CD4-positive, CD25-positive, alpha-beta regulatory T cell (primary cell): ENCODE measurements at regions not wholly inside any gene's neighbourhood (a gene's known extent, or its start where the extent isn't known, plus 50 kb on each side); places are given as distances from the start of the nearest gene placed in this dataset.
A peak's percentile ranks its signal among the peaks of the same experiment; 100 is the strongest.

ENCODE experiments used
- ATAC-seq, 2 donors: fragments of 150-1000 bp; cut with Tn5 transposase; one replicate each; pipeline ENCODE4 v1.10.0; 2021; ENCODE audit warnings: low read depth in 2 of 2, moderate number of reproducible peaks in 2 of 2, moderate library complexity in 1 of 2
- DNase-seq, 3 donors: peaks; one replicate each; pipeline versions ENCODE4 v3.0.0 to v3.0.0-alpha.2; 2012 to 2022; ENCODE audit warnings: mixed read lengths in 1 of 3
- H3K27ac ChIP-seq: one replicate; pipeline ENCODE4 v1.7.0; 2013; ENCODE audit warnings: mild to moderate bottlenecking, low read length; ENCODE audit not compliant: insufficient read depth, poor library complexity, severe bottlenecking
- H3K27me3 ChIP-seq: one replicate; pipeline ENCODE4 v1.7.0; 2013; ENCODE audit warnings: low read length; ENCODE audit not compliant: control insufficient read depth, insufficient read depth
- H3K36me3 ChIP-seq: one replicate; pipeline ENCODE4 v1.7.0; 2013; ENCODE audit warnings: mild to moderate bottlenecking, low read length, moderate library complexity; ENCODE audit not compliant: control insufficient read depth, insufficient read depth
- H3K4me1 ChIP-seq: 2 replicates; pipeline ENCODE4 v1.7.0; 2013; ENCODE audit warnings: mild to moderate bottlenecking, low read length; ENCODE audit not compliant: insufficient read depth, control insufficient read depth, poor library complexity, severe bottlenecking
- H3K4me3 ChIP-seq: one replicate; pipeline ENCODE4 v1.7.0; 2013; ENCODE audit warnings: low read depth, mild to moderate bottlenecking, low read length, moderate library complexity
- H3K9me3 ChIP-seq, 2 experiments: 1 replicate in 1 of 2; 2 replicates in 1 of 2; pipeline ENCODE4 v1.7.0; 2013; ENCODE audit warnings: low read length in 2 of 2, mild to moderate bottlenecking in 1 of 2, moderate library complexity in 1 of 2; ENCODE audit not compliant: control insufficient read depth in 2 of 2
- H3K27ac Mint-ChIP-seq, 3 donors: one replicate each; pipeline ENCODE4 v1.8.0; 2020 to 2022; ENCODE audit warnings: mild to moderate bottlenecking in 3 of 3, mixed read lengths in 3 of 3, moderate library complexity in 2 of 3
- H3K27me3 Mint-ChIP-seq: one replicate; pipeline ENCODE4 v1.8.0; 2022; ENCODE audit warnings: mild to moderate bottlenecking, mixed read lengths
- H3K36me3 Mint-ChIP-seq: one replicate; pipeline ENCODE4 v1.8.0; 2020; ENCODE audit warnings: mixed read lengths
- H3K4me1 Mint-ChIP-seq, 4 donors: one replicate each; pipeline ENCODE4 v1.8.0; 2020 to 2022; ENCODE audit warnings: mixed read lengths in 4 of 4, mild to moderate bottlenecking in 1 of 4
- H3K4me3 Mint-ChIP-seq, 4 donors: one replicate each; pipeline ENCODE4 v1.8.0; 2020 to 2022; ENCODE audit warnings: mild to moderate bottlenecking in 4 of 4, mixed read lengths in 4 of 4, moderate library complexity in 3 of 4
- H3K9me3 Mint-ChIP-seq, 7 donors: one replicate each; pipeline ENCODE4 v1.8.0; 2020 to 2022; ENCODE audit warnings: mixed read lengths in 7 of 7, mild to moderate bottlenecking in 3 of 7, moderate library complexity in 2 of 7

GRCh38 chr5:120052916-120053828 lies 410.9 kb upstream of the PRR16 start:
- no peaks in the 10 kb centered on the region for H3K36me3 ChIP-seq
- DNase-seq (no peak), ATAC-seq (no peak)
- no peaks in the 10 kb centered on the region for H3K4me1 Mint-ChIP-seq
- H3K27ac ChIP-seq: no peak overlapping the region
- H3K27me3 ChIP-seq: no peaks in the 10 kb centered on the region
- H3K4me1 ChIP-seq: no peaks in the 10 kb centered on the region
- no peak overlapping the region for H3K4me3 Mint-ChIP-seq
- H3K36me3 Mint-ChIP-seq: no peaks in the 10 kb centered on the region
- no peak overlapping the region for H3K27ac Mint-ChIP-seq
- H3K27me3 Mint-ChIP-seq: no peaks in the 10 kb centered on the region
- peaks cover 0 to 4% (median 0%) of the 10 kb centered on the region in 7 donors for H3K9me3 Mint-ChIP-seq
- H3K4me3 ChIP-seq: no peak overlapping the region
- no peaks in the 10 kb centered on the region for H3K9me3 ChIP-seq

GRCh38 chr5:120053841-120054240 lies 410.3 kb upstream of the PRR16 start:
- peaks cover 0 to 4% (median 0%) of the 10 kb centered on the region in 7 donors for H3K9me3 Mint-ChIP-seq
- no peak overlapping the region for H3K27ac Mint-ChIP-seq
- DNase-seq (no peak), ATAC-seq (no peak)
- H3K4me3 ChIP-seq: no peak overlapping the region
- H3K9me3 ChIP-seq: no peaks in the 10 kb centered on the region
- H3K4me3 Mint-ChIP-seq: no peak overlapping the region
- no peaks in the 10 kb centered on the region for H3K27me3 ChIP-seq
- H3K4me1 Mint-ChIP-seq: no peaks in the 10 kb centered on the region
- no peaks in the 10 kb centered on the region for H3K36me3 ChIP-seq
- H3K36me3 Mint-ChIP-seq: no peaks in the 10 kb centered on the region
- H3K4me1 ChIP-seq: no peaks in the 10 kb centered on the region
- H3K27me3 Mint-ChIP-seq: no peaks in the 10 kb centered on the region
- no peak overlapping the region for H3K27ac ChIP-seq

GRCh38 chr5:120055858-120056257 lies 408.2 kb upstream of the PRR16 start:
- Histone ChIP-seq H3K27me3 (no peaks in the 10 kb centered on the region), H3K36me3 (no peaks in the 10 kb centered on the region), H3K4me1 (no peaks in the 10 kb centered on the region), H3K9me3 (no peaks in the 10 kb centered on the region), H3K27ac (no peak overlapping the region), H3K4me3 (no peak overlapping the region)
- Mint-ChIP-seq H3K9me3 (peaks cover 0 to 6% (median 0%) of the 10 kb centered on the region in 7 donors), H3K27me3 (no peaks in the 10 kb centered on the region), H3K36me3 (no peaks in the 10 kb centered on the region), H3K27ac (no peak overlapping the region), H3K4me3 (no peak overlapping the region), H3K4me1 (no peaks in the 10 kb centered on the region)
- ATAC-seq: no peak
- no peak for DNase-seq

- no peak overlapping the region for H3K4me3 ChIP-seq
- H3K27ac Mint-ChIP-seq: peak overlapping the region in 1 of 3 donors; percentile 18
- no peaks in the 10 kb centered on the region for H3K27me3 ChIP-seq
- H3K27me3 Mint-ChIP-seq: no peaks in the 10 kb centered on the region
- H3K9me3 Mint-ChIP-seq: peaks cover 0 to 5% (median 0%) of the 10 kb centered on the region in 7 donors
- H3K9me3 ChIP-seq: no peaks in the 10 kb centered on the region
- H3K4me1 ChIP-seq: no peaks in the 10 kb centered on the region
- no peak for ATAC-seq
- H3K27ac ChIP-seq: no peak overlapping the region
- H3K36me3 Mint-ChIP-seq: no peaks in the 10 kb centered on the region
- no peaks in the 10 kb centered on the region for H3K4me1 Mint-ChIP-seq
- H3K4me3 Mint-ChIP-seq: no peak overlapping the region
- DNase-seq: no peak
- H3K36me3 ChIP-seq: no peaks in the 10 kb centered on the region
Measured at GRCh38 chr5:120062515-120062917, 401.6 kb upstream of the PRR16 start.

GRCh38 chr5:120072068-120072761 lies 391.9 kb upstream of the PRR16 start:
- H3K27ac Mint-ChIP-seq: no peak overlapping the region
- Histone ChIP-seq H3K9me3 (no peaks in the 10 kb centered on the region), H3K36me3 (no peaks in the 10 kb centered on the region), H3K4me3 (no peak overlapping the region), H3K27ac (no peak overlapping the region), H3K4me1 (no peaks in the 10 kb centered on the region), H3K27me3 (no peaks in the 10 kb centered on the region)
- H3K4me1 Mint-ChIP-seq: no peaks in the 10 kb centered on the region
- no peaks in the 10 kb centered on the region for H3K27me3 Mint-ChIP-seq
- H3K4me3 Mint-ChIP-seq: no peak overlapping the region
- peaks cover 0 to 5% (median 0%) of the 10 kb centered on the region in 7 donors for H3K9me3 Mint-ChIP-seq
- ATAC-seq: no peak
- no peak for DNase-seq
- H3K36me3 Mint-ChIP-seq: no peaks in the 10 kb centered on the region

GRCh38 chr5:120073722-120074121 lies 390.4 kb upstream of the PRR16 start:
- H3K36me3 ChIP-seq: no peaks in the 10 kb centered on the region
- H3K27ac ChIP-seq: no peak overlapping the region
- H3K4me1 ChIP-seq: no peaks in the 10 kb centered on the region
- Mint-ChIP-seq H3K9me3 (peaks cover 0 to 5% (median under 1%) of the 10 kb centered on the region in 7 donors), H3K4me3 (no peak overlapping the region), H3K4me1 (no peaks in the 10 kb centered on the region), H3K36me3 (no peaks in the 10 kb centered on the region), H3K27me3 (no peaks in the 10 kb centered on the region), H3K27ac (no peak overlapping the region)
- H3K27me3 ChIP-seq: no peaks in the 10 kb centered on the region
- no peak overlapping the region for H3K4me3 ChIP-seq
- ATAC-seq (no peak), DNase-seq (no peak)
- no peaks in the 10 kb centered on the region for H3K9me3 ChIP-seq

- no peaks in the 10 kb centered on the region for H3K36me3 Mint-ChIP-seq
- ATAC-seq (no peak), DNase-seq (no peak)
- Histone ChIP-seq H3K4me3 (no peak overlapping the region), H3K4me1 (no peaks in the 10 kb centered on the region), H3K27ac (no peak overlapping the region), H3K36me3 (no peaks in the 10 kb centered on the region), H3K27me3 (no peaks in the 10 kb centered on the region), H3K9me3 (no peaks in the 10 kb centered on the region)
- H3K27ac Mint-ChIP-seq: no peak overlapping the region
- peaks cover 0 to 4% (median 2%) of the 10 kb centered on the region in 7 donors for H3K9me3 Mint-ChIP-seq
- no peak overlapping the region for H3K4me3 Mint-ChIP-seq
- no peaks in the 10 kb centered on the region for H3K27me3 Mint-ChIP-seq
- H3K4me1 Mint-ChIP-seq: no peaks in the 10 kb centered on the region
Measured at GRCh38 chr5:120080781-120081180, 383.3 kb upstream of the PRR16 start.
